ENCODE measurements at regions not wholly inside any gene's neighbourhood (a gene's known extent, or its start where the extent isn't known, plus 50 kb on each side); places are given as distances from the start of the nearest gene placed in this dataset.

DNA sequence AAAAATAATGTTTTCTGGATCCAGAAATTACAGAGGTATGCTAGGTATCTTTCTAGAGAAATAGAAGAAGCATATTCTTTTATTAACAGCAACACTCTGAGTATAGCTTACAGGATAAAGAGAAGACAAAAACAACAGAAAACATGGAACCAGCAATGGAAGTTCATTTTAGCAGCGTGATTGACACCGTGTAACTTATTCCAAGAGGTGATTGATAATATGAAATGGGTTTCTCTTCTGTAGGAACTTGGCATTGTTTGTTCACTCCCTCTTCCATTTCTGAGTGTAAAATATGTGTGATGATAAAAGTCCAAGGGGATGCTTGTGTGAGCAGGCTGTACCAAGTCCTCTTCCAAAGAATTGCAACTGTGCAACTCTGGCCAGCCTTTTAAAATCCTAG is 303.0 kb downstream of the COL12A1 start:
- TF ChIP-seq ZNF174 (CRISPR knock-in tag; IDR thresholded peaks at IDR 0.05) = no peak
- no peak for TF ChIP-seq SIN3B (IDR thresholded peaks at IDR 0.05; ENCODE audit: low read depth)
- TF ChIP-seq, protein P1, sequence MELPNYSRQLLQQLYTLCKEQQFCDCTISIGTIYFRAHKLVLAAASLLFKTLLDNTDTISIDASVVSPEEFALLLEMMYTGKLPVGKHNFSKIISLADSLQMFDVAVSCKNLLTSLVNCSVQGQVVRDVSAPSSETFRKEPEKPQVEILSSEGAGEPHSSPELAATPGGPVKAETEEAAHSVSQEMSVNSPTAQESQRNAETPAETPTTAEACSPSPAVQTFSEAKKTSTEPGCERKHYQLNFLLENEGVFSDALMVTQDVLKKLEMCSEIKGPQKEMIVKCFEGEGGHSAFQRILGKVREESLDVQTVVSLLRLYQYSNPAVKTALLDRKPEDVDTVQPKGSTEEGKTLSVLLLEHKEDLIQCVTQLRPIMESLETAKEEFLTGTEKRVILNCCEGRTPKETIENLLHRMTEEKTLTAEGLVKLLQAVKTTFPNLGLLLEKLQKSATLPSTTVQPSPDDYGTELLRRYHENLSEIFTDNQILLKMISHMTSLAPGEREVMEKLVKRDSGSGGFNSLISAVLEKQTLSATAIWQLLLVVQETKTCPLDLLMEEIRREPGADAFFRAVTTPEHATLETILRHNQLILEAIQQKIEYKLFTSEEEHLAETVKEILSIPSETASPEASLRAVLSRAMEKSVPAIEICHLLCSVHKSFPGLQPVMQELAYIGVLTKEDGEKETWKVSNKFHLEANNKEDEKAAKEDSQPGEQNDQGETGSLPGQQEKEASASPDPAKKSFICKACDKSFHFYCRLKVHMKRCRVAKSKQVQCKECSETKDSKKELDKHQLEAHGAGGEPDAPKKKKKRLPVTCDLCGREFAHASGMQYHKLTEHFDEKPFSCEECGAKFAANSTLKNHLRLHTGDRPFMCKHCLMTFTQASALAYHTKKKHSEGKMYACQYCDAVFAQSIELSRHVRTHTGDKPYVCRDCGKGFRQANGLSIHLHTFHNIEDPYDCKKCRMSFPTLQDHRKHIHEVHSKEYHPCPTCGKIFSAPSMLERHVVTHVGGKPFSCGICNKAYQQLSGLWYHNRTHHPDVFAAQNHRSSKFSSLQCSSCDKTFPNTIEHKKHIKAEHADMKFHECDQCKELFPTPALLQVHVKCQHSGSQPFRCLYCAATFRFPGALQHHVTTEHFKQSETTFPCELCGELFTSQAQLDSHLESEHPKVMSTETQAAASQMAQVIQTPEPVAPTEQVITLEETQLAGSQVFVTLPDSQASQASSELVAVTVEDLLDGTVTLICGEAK (IDR thresholded peaks at IDR 0.05) = no peak
- TF ChIP-seq, protein P1 (CRISPR knock-in tag; IDR thresholded peaks at IDR 0.05) = no peak

Data from K562 (cell line).